Muscle of back (tissue), 3 donors: ENCODE measurements at regions not wholly inside any gene's neighbourhood (a gene's known extent, or its start where the extent isn't known, plus 50 kb on each side); places are given as distances from the start of the nearest gene placed in this dataset.
"Not testable (repeated sequence)": the region's sequence is repeated elsewhere in the genome, so short reads cannot be mapped to it uniquely, and the experiment has no call there.

Experiments used
- DNase-seq, 3 donors: peaks; one replicate each; pipeline versions ENCODE4 v3.0.0 to v3.0.0-alpha.2; 2013

- no peak for DNase-seq
Measured at GRCh38 chr20:52438326-52438963, 246.9 kb upstream of the ZFP64 start.

GRCh38 chr20:52434453-52434852 lies 242.9 kb upstream of the ZFP64 start:
- no peak for DNase-seq

- DNase-seq, result no peak
Measured at GRCh38 chr20:52434041-52434425, 242.5 kb upstream of the ZFP64 start.

DNA sequence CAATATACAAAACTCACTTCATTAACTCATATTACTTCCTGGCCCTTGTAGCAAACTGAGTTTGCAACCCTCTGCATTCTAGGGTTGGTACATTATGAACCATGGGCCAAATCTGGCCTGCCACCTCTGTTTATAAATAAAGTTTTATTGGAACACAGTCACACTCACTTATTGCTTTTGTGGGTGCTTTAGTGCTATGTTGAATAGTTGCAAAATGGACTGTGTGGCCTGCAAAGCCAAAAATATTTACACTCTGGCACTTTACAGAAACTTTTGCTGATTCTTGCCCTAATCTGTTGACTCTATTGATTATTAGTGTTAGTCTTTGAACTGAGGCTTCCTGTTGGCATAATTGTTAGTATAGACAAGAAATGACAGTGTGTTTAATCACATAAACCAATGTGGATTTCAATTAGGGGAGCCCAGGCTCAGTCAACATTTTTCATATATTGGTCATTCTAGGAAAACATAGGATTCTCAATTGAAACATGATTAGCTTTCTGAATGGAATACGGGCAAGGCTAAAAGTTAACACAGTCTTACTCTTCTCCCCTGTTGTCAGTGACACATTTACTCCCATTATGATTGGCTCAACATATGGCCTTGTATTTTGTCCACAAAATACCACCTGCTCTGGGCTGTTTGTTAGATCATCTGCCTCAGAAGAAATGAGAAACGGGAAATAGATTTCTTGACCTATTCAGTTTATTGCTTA lies 241.9 kb upstream of the ZFP64 start:
- no peak for DNase-seq

DNA sequence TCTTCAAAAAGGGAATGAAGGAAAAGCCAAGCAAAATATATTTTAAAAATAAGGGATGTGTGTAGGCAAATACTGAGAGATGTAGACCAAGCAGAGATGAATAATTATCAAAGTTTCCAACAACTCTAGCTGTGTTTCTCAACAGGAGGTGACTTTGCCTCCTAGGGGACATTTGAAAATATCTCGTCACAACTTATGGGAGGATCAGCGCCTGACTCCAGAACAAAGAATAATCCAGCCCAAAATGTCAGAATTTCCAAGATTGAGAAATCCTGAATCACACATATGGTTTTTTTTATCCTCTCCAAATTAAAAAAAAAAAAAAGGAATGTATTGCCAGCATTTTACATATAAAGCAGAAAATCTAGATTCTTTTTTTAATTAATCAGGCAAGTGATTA lies 241.2 kb upstream of the ZFP64 start:
- DNase-seq, result no peak

GRCh38 chr20:52429029-52429428 lies 237.4 kb upstream of the ZFP64 start:
- DNase-seq, result no peak

DNA sequence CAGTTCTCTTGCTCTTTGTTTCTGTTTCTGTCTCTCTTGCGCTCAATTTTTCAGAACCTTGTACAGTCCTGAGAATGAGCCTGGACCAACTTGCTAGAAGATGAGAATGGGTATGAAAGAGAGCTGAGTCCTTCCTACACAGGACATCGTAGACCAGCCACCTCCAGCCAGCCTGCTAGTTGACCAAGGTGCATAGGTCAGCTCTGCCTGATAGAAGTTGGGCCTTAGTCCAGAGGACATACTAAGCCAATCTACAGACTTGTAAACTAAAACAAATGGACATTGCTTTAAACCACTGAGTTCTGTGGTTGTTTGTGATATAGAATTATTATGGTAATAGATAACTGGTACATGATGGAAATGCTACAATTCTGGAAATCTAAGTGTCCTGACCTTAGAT lies 236.4 kb upstream of the ZFP64 start:
- DNase-seq, result no peak

DNA sequence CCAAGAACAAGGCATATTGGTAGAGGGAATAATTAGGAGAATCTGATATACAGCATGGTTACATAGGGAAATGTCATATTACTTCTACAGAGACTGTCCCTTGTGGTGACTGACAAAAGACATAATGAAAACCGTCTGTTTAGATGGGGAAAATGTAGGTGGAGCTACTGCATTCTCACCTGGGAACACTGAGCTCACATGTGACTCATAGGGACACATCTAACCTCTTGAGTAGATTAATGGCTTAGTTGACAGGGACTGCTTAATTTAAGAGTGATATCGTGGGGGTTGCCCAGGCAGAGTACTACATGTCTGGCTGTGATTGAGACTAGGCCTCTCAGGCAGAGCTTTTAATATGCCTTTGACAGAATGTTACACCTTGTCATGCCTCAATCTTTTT lies 235.3 kb upstream of the ZFP64 start:
- no peak for DNase-seq

DNA sequence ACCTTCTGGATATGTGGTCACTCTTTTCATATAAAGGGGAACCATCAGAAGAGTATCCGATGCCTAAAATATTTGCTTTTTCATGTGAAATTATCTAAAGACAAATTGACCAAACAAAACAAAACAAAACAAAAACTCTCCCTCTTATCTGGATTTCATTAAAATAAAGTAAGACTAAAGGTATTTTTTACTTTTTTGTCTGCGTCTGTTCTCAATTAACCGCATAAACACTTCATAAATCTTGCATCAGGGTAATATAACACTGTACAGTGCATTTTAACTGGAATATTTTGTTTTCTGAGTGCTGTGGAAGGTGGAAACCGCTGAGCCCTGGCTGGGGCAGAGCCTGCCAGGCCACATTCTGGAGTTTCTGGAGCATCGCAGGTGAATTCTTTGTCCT lies 234.1 kb upstream of the ZFP64 start:
- DNase-seq, result peak in 2 of 3 donors; percentile 33 to 40

- DNase-seq, result peak in 2 of 3 donors; percentile 62 to 72
Measured at GRCh38 chr20:52425253-52425652, 233.7 kb upstream of the ZFP64 start.

DNA sequence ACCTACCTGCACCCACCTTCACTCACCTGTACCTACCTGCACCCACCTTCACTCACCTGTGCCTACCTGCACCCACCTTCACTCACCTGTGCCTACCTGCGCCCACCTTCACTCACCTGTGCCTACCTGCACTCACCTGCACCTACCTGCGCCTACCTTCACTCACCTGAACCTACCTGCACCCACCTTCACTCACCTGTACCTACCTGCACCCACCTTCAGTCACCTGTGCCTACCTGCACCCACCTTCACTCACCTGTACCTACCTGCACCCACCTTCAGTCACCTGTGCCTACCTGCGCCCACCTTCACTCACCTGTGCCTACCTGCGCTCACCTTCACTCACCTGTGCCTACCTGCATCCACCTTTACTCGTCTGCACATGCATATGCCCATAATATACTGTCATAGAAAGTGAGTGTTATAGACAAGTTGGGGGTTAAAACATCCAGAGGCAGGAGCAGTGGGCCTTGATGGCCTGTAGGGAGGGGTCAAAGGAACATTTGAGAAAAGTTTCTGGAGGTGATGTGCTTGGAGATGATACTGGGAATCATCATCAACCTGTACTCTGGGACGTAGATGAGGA lies 232.9 kb upstream of the ZFP64 start:
- DNase-seq, result not testable (repeated sequence)

DNA sequence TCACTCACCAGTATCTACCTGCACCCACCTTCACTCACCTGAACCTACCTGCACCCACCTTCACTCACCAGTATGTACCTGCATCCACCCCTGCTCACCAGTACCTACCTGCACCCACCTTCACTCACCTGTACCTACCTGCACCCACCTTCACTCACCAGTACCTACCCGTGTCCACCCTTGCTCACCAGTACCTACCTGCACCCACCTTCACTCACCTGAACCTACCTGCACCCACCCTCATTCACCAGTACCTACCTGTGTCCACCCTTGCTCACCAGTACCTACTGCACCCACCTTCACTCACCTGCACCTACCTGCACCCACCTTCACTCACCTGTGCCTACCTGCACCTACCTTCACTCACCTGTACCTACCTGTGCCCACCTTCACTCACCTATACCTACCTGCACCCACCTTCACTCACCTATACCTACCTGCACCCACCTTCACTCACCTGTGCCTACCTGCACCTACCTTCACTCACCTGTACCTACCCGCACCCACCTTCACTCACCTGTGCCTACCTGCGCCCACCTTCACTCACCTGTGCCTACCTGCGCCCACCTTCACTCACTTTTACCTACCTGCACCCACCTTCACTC lies 232.1 kb upstream of the ZFP64 start:
- DNase-seq, result peak in 1 of 3 donors; percentile 57

DNA sequence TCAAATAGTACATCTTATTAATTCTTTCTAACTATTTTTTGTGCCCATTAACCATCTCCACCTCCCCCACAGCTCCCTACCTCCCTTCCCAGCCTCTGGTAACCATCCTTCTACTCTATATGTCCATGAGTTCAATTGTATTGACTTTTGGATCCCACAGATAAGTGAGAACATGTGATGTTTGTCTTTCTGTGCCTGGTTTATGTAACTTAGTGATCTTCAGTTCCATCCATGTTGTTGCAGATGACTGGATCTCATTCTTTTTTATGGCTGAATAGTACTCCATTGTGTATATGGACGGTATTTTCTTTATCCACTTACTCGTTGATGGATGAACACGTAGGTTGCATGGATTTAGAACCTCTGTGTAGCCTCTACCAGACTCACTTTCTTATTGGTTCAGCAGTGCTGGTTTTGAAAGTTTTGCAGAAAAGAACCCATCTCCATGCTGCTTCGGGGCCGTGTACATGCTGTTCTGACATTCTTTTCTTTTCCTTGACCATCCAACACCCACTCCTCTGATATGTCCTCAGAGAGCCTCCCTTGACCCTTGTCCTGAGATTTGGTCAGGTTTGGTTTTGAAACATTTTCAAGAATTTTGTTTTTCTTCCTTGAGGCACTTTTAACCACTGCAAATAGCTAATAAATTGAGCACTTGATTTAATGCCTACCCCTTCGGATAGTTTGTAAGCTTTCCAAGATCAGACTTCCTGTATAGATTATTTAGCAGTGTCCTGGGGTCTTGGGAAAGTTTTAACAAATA lies 231.2 kb upstream of the ZFP64 start:
- peak; percentile 33 to 85 (median 42) for DNase-seq

DNA sequence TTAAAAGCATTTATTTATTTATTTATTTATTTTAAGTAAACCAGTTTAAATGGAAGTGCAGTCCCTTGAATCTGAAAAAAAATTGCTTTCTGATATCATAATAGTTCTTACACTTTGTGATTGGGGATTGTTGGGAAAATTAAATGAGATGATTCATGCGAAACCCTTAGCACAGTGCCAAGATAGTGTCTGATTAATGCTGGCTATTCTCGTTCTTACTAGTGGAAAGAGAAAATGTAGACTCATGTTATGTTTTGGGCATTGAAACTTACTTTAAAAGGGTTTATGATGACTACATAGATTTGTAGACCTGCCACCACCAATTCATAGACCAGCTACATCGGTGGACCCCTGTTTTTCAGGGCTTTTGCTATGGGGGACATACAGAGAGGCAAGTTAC lies 229.2 kb upstream of the ZFP64 start:
- no peak for DNase-seq

DNA sequence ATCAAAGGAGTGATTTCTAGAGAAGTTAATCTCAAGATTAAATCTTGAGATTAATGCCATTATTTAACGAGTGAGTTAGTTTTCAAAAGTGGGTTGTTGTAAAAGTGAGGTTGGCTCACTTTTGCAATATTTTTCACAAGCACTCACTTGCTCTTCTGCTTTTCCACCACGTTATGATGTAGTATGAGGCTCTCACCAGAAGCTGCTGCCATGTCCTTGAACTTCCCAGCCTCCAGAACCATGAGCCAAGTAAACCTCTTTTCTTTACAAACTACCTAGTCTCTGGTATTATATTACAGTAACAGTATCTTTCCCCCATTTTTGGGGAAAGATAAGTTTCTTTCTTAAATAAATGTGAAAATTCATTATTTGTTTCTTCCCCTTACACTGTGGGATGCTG lies 227.6 kb upstream of the ZFP64 start:
- DNase-seq, result no peak

- no peak for DNase-seq
Measured at GRCh38 chr20:52416953-52417352, 225.4 kb upstream of the ZFP64 start.

DNA sequence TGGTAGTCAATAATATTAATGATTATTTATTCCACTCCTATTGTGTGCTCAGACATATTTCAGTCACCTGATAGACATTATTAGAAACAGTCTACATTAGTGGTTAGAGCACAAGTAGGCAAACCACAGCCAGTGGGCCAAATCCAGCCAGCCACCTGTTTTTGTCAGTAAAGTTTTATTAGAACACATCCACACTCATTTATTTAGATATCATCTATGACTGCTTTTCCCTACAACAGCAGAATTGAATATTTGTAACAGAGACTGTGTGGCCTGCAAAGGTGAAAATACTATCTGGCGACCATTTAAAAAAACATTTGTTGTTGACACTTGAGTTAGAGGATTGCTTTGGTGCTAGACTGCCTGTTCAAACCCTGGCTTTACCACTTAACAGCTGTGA lies 220.0 kb upstream of the ZFP64 start:
- DNase-seq, result no peak

GRCh38 chr20:52410731-52411234 lies 219.2 kb upstream of the ZFP64 start:
- DNase-seq, result peak in 2 of 3 donors; percentile 19 to 33

GRCh38 chr20:52410182-52410647 lies 218.6 kb upstream of the ZFP64 start:
- DNase-seq, result peak in 2 of 3 donors; percentile 66 to 87

GRCh38 chr20:52405986-52406385 lies 214.4 kb upstream of the ZFP64 start:
- no peak for DNase-seq

GRCh38 chr20:52405417-52405816 lies 213.8 kb upstream of the ZFP64 start:
- DNase-seq, result no peak

GRCh38 chr20:52404671-52405070 lies 213.1 kb upstream of the ZFP64 start:
- no peak for DNase-seq
